HG02970 (cell line): ENCODE measurements at regions not wholly inside any gene's neighbourhood (a gene's known extent, or its start where the extent isn't known, plus 50 kb on each side); places are given as distances from the start of the nearest gene placed in this dataset.
"Not testable (repeated sequence)": the region's sequence is repeated elsewhere in the genome, so short reads cannot be mapped to it uniquely, and the experiment has no call there.

Source experiments
- ATAC-seq: cut with Tn5 transposase; IDR thresholded peaks from one replicate; pipeline ENCODE4 v1.9.1; 2021; ENCODE audit warnings: mild to moderate bottlenecking, moderate library complexity, moderate number of reproducible peaks; ENCODE audit not compliant: unreplicated experiment, low FRiP score

DNA sequence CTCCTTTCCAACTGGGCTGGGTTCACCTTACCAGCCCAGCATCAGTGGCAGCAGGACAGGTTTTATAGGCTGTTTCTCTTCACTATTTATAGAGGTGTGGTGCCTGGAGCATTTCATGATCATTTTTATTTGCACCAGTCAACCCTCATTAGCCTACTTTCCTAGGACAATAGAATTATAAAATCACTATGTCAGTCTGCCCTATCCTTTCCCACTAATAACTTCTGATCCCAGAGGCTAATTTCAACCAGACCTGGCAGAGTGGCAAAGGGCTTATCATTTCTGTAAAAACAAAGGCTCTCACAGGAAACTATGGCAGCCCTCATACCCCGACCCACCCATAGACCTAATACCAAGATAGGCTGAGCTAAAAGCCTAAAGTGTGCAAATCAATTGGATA, 243.5 kb upstream of the TMEFF2 start:
- ATAC-seq, result no peak

DNA sequence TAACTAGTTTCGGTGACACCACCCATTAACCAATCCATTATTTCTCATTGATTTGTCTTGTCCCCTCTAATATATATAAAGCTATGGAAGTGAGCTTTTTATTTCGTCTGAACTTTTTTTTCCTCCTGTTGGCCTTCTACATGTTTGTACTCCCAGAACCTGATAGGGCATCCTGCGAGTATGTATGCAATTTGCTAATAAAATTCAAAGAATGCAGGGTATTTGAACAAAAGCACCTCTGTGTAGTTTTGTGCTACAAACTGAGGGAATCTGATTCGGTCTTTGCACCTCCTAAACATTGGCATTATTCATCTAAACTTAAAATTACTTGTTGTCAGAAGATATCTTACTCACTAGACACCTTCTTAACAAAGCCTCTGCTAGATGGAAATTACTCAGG, 242.9 kb upstream of the TMEFF2 start:
- ATAC-seq, result no peak

DNA sequence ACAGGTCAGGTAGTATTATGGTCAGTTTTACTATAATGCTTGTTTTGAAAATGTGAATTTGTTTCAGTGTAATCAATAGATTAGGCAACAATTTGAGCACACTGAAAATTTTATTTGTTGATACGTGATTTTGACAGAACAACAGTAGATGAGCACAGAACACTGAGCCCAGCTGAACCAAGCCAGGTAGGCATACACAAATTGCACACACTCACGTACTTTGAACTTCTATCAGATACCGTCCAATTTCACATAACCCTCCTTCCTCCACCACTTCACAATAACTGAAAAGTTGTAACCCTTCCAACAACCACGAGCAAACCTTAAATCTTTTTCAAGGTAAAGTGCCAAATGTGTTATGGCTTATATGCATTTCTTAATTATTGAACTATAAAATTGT, 229.5 kb upstream of the TMEFF2 start:
- no peak for ATAC-seq

DNA sequence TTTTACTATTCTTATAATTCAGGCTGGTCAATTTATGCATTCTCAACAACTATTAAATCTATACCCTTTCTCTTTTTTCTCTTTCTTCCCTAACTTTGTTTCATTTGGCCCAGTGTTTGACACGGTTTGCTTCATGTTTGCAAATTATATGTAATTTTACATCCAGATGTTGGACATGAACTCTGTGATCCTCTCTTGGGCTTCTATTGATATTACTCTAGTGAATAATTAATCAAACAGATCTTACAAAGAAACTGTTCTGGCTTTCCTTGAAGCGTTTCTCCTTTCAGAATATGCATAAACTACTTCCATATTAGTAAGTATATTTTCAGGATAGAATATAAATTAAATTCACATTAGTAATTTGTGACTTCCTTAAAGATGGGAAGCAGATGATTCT, 225.1 kb upstream of the TMEFF2 start:
- no peak for ATAC-seq

GRCh38 chr2:192416060-192416459, 221.3 kb upstream of the TMEFF2 start:
- ATAC-seq, result no peak

- ATAC-seq, result no peak
These were observed 220.1 kb upstream of the TMEFF2 start for GRCh38 chr2:192414794-192415193.

DNA sequence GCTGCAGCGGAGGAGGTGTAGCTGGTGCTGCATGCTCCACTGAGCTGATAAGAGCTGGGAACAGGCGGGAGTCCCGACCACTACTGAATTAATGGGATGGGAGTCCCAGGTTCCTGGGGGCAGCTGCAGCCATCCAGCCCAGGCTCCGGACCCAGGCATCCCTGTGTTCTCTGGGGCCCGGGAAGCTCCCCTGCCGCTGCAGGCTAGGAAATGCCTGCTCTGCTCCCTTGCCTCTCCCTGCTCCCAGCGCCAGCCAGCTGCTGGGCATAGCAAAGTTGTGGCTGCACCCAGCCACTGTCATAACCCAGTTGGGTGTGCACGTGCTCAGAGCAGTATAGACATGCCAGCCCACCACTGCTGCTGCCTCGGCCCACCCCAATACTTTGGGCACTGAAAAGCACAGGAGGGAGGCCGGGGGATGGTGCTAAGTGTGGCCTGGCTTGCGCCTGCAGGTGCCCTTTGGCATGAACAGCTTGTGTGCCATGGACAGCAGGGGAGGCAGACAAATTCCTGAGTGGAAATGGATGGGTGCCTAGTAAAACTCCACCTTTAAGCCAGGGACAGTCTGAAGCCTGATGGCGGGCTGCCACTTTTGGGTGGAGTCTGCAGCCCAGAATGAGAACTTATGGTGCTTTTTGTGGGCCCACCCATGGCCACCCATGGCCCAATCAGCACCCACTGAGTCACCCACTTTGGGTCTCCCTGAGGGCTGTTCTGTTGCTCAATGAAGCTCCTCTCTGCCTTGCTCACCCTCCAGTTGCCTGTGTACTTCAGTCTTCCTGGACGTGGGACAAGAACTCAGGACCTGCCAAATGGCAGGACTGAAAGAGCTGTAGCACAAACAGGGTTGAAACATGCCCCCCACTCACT, 219.3 kb upstream of the TMEFF2 start:
- no peak for ATAC-seq

DNA sequence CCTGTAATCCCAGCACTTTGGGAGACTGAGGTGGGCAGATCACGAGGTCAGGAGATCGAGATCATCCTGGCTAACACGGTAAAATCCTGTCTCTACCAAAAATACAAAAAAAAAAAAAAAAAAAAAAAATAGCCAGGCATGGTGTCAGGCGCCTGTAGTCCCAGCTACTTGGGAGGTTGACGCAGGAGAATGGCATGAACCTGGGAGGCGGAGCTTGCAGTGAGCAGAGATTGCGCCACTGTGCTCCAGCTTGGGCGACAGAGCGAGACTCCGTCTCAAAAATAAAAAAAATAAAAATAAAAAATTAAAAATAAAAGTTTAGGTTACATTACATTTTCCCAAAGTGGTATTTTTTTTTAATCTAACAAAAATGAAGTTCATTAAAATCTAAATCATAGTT, 218.1 kb upstream of the TMEFF2 start:
- not testable (repeated sequence) for ATAC-seq

GRCh38 chr2:192412394-192412793, 217.7 kb upstream of the TMEFF2 start:
- ATAC-seq, result no peak

DNA sequence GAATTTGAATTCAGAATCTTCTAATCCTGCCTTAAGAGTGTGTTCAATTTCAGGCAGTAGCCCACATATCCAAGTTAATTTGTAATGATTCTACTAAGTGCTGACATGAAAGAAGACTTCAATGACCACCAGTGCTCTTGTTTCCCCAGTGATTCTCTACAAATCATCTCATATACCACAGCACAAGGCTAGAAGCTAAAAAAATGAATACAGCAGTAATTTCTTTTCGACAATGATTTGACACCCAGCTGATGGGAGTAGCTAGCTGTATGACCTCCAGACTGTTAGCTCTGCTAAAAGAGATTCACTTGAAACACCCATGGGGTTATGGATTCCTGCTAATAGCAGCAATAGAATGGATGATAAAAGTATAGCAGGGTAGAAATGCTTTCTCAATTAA, 217.0 kb upstream of the TMEFF2 start:
- no peak for ATAC-seq

DNA sequence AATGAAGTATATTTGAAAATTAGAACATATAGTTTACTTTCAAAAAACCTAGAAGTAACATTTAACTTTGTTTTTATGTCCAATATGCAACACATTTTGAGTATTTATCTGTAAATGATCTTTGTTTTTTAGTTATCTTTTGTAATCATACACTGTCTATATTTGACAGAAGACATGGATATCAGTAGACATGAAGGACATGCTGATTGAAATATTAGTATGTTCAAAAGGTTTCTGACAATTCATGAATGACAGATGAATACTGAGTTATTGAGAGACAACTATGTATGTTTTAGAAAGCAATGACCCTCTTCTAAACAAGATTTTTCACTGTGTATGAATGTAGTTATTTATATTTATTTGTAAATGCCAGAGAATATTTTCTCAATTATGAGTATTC, 215.6 kb upstream of the TMEFF2 start:
- no peak for ATAC-seq

DNA sequence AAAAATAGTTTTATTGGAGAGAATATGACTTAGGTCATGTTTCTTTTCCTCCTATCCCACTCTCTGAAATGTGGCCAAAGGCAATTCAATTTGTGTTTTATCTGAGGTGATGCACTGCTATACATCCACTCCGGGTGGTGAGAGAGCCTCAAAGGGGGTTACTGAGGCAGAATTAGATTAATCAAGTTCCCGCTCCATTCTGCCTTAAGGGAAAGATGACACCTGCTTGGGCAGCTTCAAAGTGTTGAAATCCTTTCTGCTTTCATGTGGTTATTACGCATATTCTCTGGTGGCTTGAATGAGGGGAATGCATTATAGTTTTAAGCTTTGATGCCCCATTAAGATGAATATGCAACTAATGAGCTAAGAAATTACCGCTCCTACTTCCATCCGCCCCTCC, 213.0 kb upstream of the TMEFF2 start:
- no peak for ATAC-seq

DNA sequence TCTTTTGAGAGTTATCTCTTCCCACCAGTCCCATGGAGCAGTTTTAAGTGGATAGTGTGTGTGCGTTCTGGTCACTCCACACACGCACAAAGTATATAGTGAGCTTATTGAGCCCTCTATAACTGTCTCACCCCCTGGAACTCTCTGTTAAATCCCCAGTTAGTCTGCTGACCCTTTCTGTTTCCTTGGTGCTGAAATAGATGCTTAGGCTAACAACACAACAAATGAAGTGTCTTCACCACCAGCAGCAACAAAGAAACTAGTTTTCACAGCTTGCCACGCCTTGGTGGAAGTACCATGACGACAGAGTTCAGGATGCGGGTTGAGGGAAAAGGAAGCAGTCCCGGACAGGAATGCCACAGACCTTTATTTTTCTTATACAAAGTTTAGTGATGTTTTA, 203.5 kb upstream of the TMEFF2 start:
- no peak for ATAC-seq

- ATAC-seq, result no peak
These were observed 199.9 kb upstream of the TMEFF2 start for GRCh38 chr2:192394605-192395004.

- ATAC-seq, result no peak
These were observed 196.3 kb upstream of the TMEFF2 start for GRCh38 chr2:192391041-192391440.

- no peak for ATAC-seq
These were observed 195.7 kb upstream of the TMEFF2 start for GRCh38 chr2:192390401-192390800.

GRCh38 chr2:192384191-192384590, 189.5 kb upstream of the TMEFF2 start:
- not testable (repeated sequence) for ATAC-seq

GRCh38 chr2:192381082-192381481, 186.3 kb upstream of the TMEFF2 start:
- no peak for ATAC-seq

DNA sequence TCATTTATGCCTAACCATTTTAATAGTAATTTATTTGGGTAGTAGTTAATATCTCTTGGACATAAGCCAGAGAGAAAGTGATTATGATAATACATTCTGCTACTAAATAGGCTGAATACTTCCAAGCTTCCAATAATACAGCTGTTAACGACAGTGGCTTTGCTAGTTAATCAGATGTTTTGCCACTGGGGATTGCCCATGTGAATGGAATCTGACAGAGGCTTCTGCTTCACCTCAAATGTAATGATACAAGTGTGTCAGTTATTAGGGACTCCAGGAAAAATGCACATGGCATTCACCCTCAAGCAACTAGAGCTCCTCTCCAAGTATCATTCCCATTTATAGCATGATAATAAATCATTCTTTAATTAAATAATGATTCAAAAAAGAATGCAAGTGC, 185.0 kb upstream of the TMEFF2 start:
- no peak for ATAC-seq

DNA sequence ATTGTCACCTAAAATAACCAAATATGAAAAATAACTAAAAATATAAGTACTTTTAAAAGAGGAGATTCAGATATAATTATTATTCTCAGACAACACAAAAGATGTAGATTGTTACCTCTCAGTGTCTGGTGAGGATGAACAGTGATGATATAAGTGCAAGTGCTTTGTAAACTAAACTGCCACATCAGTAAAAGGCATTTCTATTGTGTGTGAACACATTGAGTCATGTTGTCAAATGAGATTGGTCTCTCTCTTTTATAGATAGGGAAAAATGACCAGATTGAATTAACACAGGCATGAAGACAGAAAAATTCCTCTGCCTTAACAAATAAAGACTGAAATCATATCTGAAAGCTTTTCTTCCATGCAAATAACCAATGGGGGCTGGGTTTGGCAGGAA, 182.4 kb upstream of the TMEFF2 start:
- ATAC-seq, result no peak

DNA sequence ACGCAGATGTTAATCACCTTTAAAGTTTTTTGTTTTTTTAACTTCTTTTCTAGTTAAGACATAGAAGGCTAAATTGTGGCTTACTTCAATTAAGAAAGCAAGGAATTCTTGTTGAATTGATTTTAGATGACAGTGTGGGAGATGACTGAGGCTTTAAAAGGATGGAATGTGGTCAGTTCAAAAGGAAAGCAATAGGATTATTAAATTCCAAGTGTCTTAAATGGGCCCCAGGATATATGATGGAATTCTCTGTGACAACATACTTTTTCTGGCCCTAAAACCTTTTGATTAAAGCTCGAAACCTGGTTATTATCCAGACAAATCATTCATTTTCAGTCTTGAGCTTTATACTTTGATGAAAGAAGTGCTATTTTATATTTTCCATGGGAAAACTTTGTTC, 179.0 kb upstream of the TMEFF2 start:
- ATAC-seq, result no peak

DNA sequence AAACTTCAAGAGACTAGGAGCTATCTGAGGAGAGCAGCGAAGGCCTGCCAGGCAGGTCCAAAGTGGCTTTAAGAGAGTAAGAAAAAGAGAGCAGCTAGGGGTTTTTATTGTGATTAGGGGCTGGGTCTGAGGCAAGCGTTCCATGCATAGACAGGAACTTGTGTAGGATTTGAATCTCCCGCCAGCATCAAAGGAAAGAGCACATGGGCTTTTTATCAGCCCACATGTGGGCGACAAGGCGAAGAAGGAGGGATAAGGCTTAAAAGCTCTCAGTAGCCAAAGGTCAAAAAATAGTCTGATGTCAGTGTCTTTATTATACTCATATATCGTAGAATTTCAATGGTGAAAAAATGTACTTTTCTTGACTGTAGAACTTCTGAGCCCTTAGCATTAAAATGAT, 178.5 kb upstream of the TMEFF2 start:
- no peak for ATAC-seq

- ATAC-seq, result no peak
These were observed 175.2 kb upstream of the TMEFF2 start for GRCh38 chr2:192369969-192370368.
